ENCODE measurements at regions not wholly inside any gene's neighbourhood (a gene's known extent, or its start where the extent isn't known, plus 50 kb on each side); places are given as distances from the start of the nearest gene placed in this dataset.

- no peak for TF ChIP-seq CTCF (conservative IDR thresholded peaks at IDR 0.05; ENCODE audit: low read depth in 2 of 2)
- no peak for TF ChIP-seq STAT1 (IDR thresholded peaks at IDR 0.05; ENCODE audit: unreplicated experiment)
- TF ChIP-seq EZH2 (IDR thresholded peaks at IDR 0.05; ENCODE audit: low read depth, unreplicated experiment) = no peak
- TF ChIP-seq JUNB (IDR thresholded peaks at IDR 0.05; ENCODE audit: unreplicated experiment) = no peak
- TF ChIP-seq EZH2phosphoT487 (IDR thresholded peaks at IDR 0.05; ENCODE audit: unreplicated experiment) = no peak
- TF ChIP-seq POLR2AphosphoS5 (IDR thresholded peaks at IDR 0.05; ENCODE audit: low read depth) = no peak
- no peak for TF ChIP-seq REST (IDR thresholded peaks at IDR 0.05; ENCODE audit: unreplicated experiment)
- no peak for TF ChIP-seq CREB1 (CRISPR knock-in tag; IDR thresholded peaks at IDR 0.05; ENCODE audit: low read depth)
- TF ChIP-seq ZNF114 (CRISPR knock-in tag; IDR thresholded peaks at IDR 0.05) = no peak
- TF ChIP-seq ETS1 (IDR thresholded peaks at IDR 0.05) = no peak
- TF ChIP-seq NANOG (IDR thresholded peaks at IDR 0.05; ENCODE audit: borderline replicate concordance) = no peak
Measured at GRCh38 chr11:92727769-92728168, 241.7 kb upstream of the MTNR1B start.

Measured in GM23338 (cell line).